Psoas muscle (tissue), 7 donors: ENCODE measurements at regions not wholly inside any gene's neighbourhood (a gene's known extent, or its start where the extent isn't known, plus 50 kb on each side); places are given as distances from the start of the nearest gene placed in this dataset.

Experiments
- ATAC-seq, 4 donors: fragments of 200-7000 bp; cut with Tn5 transposase; one replicate each; pipeline ENCODE4 v1.9.1; 2020; ENCODE audit warnings: moderate library complexity in 3 of 4, mild to moderate bottlenecking in 2 of 4
- DNase-seq, 2 donors: peaks; one replicate each; pipeline ENCODE4 v3.0.0-alpha.2; 2020
- H3K27ac ChIP-seq: fragments of 200-600 bp; one replicate; pipeline ENCODE4 v1.8.0; 2022
- H3K27me3 ChIP-seq, 3 donors: fragments of 200-600 bp in 1 of 3; one replicate each; pipeline versions ENCODE4 v1.6.1 to v1.8.0; 2013 to 2022; ENCODE audit warnings: low read length in 2 of 3, mild to moderate bottlenecking in 2 of 3, moderate library complexity in 1 of 3; ENCODE audit not compliant: insufficient read depth in 3 of 3
- H3K36me3 ChIP-seq, 2 donors: fragments of 200-600 bp in 1 of 2; one replicate each; pipeline versions ENCODE4 v1.6.1 to v1.8.0; 2013 to 2022; ENCODE audit warnings: low read depth in 1 of 2, mild to moderate bottlenecking in 1 of 2, moderate library complexity in 1 of 2; ENCODE audit not compliant: insufficient read depth in 1 of 2
- H3K4me1 ChIP-seq: fragments of 200-600 bp; one replicate; pipeline ENCODE4 v1.8.0; 2022
- H3K4me3 ChIP-seq: fragments of 200-600 bp; one replicate; pipeline ENCODE4 v1.8.0; 2022; ENCODE audit warnings: mild to moderate bottlenecking
- H3K9me3 ChIP-seq: fragments of 200-600 bp; one replicate; pipeline ENCODE4 v1.8.0; 2022
- CTCF ChIP-seq: fragments of 200-600 bp; IDR thresholded peaks from one replicate; pipeline ENCODE4 v1.8.0; 2022; ENCODE audit warnings: antibody characterized with exemption
- WGBS, 3 donors: extraction: QIAGEN DNeasy Blood & Tissue Kit; methylation state at CpG; one replicate each; pipeline versions ENCODE4 v1.1.6 to v1.1.7; 2013; 5-methylcytosine and 5-hydroxymethylcytosine counted together
- intact Hi-C, 2 donors: fragments of 100-400 bp; cut with DNase I; formaldehyde crosslinking; loops; one replicate each; pipeline versions ENCODE4 v1.11.0 to v1.14.2; 2022
- donor health status: healthy with polysubstance abuse.
- donor health status: DM: no; HTN: no; CAD: no; lungs with moderate emphysema.
- donor health status: Bipolar disorder and iron deficiency.
- donor health status: healthy.
- donor health status: DM: yes; HTN: yes; CAD: no.
- donor health status: DM: no; HTN: no; CAD: no.
- donor health status: DM: yes; HTN: yes; CAD: no.

GRCh38 chr13:78372581-78372980 lies 230.8 kb downstream of the POU4F1 start:
- ATAC-seq, result peak in 2 of 4 donors; percentile 46 to 66

DNA sequence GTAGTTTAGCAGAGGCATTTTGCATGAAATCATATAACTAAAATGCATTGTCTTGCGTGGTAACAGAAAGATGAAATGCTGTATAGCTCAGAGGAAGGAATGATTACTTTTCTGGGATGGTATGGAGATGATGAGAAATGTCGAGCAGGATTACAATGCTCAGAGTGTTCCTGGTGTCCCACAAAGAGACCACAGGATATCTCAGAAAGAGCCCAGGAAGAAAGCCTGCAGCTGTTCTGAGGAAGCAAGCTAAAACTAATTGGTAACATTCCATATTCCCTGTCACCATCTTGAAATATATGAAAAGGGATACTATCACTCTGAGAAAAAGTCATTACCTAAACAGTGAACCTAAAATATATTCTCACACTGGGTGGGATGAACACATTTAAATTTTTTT lies 233.1 kb downstream of the POU4F1 start:
- Histone ChIP-seq H3K4me1 (no peaks in the 10 kb centered on the region), H3K36me3 (no peaks in the 10 kb centered on the region), H3K27me3 (no peaks in the 10 kb centered on the region), H3K4me3 (no peak overlapping the region), H3K27ac (no peak overlapping the region), H3K9me3 (no peaks in the 10 kb centered on the region)
- DNase-seq, result no peak
- TF ChIP-seq CTCF, result no peak
- intact Hi-C loops, result no loop called here
- no peak for ATAC-seq
- 60 to 68% (median 61%) methylated on average over 2 of the region's 2 CpGs for WGBS, 3 donors

More at GRCh38 chr13:78372581-78372980, 230.8 kb downstream of the POU4F1 start:
- no peak overlapping the region for H3K4me3 ChIP-seq
- no peaks in the 10 kb centered on the region for H3K27me3 ChIP-seq
- no peaks in the 10 kb centered on the region for H3K4me1 ChIP-seq
- WGBS, 3 donors, result 17 to 24% (median 18%) methylated on average over 3 of the region's 3 CpGs
- no peaks in the 10 kb centered on the region for H3K9me3 ChIP-seq
- intact Hi-C loops, result no loop called here
- DNase-seq, result no peak
- H3K27ac ChIP-seq, result no peak overlapping the region
- TF ChIP-seq CTCF, result no peak
- H3K36me3 ChIP-seq, result no peaks in the 10 kb centered on the region

DNA sequence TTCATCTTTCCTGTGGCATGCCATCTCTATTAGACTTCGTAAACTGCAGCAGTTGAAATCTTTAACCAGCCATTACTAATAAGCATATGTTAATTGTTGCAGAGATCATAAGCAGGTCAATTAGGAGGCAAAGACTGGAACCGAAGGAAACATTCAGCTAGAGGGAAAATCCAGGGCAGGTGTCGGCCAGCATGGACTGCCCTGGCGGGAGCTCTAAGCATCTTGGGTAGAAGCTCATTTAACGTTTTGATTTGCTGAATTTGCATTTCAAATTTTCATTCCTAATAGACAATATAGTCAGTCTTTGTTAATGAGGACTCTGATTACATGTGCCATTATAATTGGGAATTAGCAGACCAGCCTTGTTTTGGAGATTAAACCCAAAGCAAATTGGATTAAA lies 238.6 kb downstream of the POU4F1 start:
- Histone ChIP-seq H3K27me3 (no peaks in the 10 kb centered on the region), H3K4me1 (no peaks in the 10 kb centered on the region), H3K9me3 (no peaks in the 10 kb centered on the region), H3K4me3 (no peak overlapping the region), H3K36me3 (no peaks in the 10 kb centered on the region), H3K27ac (no peak overlapping the region)
- DNase-seq, result no peak
- no peak for ATAC-seq
- intact Hi-C loops, result loop anchor here in 1 of 2 donors (5.0 kb wide), 1 partner anchor 1707 kb away; no protein-coding TSS in a partner anchor
- TF ChIP-seq CTCF, result no peak
- WGBS, 3 donors, result 28 to 32% (median 29%) methylated on average over 5 of the region's 5 CpGs

DNA sequence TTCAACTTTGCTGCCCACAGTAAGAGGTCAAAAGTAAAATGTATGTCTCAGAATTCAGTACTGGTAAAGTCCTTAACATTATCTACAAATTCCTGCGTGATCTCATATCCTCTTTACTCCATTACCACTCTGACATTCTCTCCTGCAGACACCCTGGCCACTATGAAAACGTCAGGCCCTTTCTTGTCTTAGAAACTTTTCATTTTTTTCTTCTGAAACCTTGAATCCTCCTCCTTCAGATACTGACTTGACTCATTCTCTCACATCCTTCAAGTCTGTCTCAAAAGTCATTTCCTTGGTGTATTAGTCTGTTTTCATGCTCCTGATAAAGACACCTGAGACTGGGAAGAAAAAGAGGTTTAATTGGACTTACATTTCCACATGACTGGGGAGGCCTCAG lies 262.3 kb downstream of the POU4F1 start:
- H3K27me3 ChIP-seq, result no peaks in the 10 kb centered on the region
- no peak for DNase-seq
- no peaks in the 10 kb centered on the region for H3K9me3 ChIP-seq
- H3K27ac ChIP-seq, result no peak overlapping the region
- H3K36me3 ChIP-seq, result no peaks in the 10 kb centered on the region
- H3K4me3 ChIP-seq, result no peak overlapping the region
- 67 to 73% (median 69%) methylated on average over 2 of the region's 2 CpGs for WGBS, 3 donors
- intact Hi-C loops, result no loop called here
- no peaks in the 10 kb centered on the region for H3K4me1 ChIP-seq
- TF ChIP-seq CTCF, result no peak
- ATAC-seq, result no peak

- WGBS, 3 donors, result 79 to 85% (median 82%) methylated on average over 2 of the region's 2 CpGs
- no peaks in the 10 kb centered on the region for H3K9me3 ChIP-seq
- TF ChIP-seq CTCF, result no peak
- H3K4me1 ChIP-seq, result no peaks in the 10 kb centered on the region
- H3K36me3 ChIP-seq, result no peaks in the 10 kb centered on the region
- H3K27ac ChIP-seq, result no peak overlapping the region
- no peak overlapping the region for H3K4me3 ChIP-seq
- DNase-seq (no peak), ATAC-seq (no peak)
- intact Hi-C loops, result no loop called here
- no peaks in the 10 kb centered on the region for H3K27me3 ChIP-seq
These were observed 263.4 kb downstream of the POU4F1 start for GRCh38 chr13:78339927-78340326.
